HUES6 (cell line): ENCODE measurements at regions not wholly inside any gene's neighbourhood (a gene's known extent, or its start where the extent isn't known, plus 50 kb on each side); places are given as distances from the start of the nearest gene placed in this dataset.

ENCODE experiments used
- H3K27ac ChIP-seq: 2 replicates; pipeline ENCODE4 v1.7.0; 2013; ENCODE audit warnings: low read depth, mild to moderate bottlenecking, low read length, inconsistent platforms
- H3K27me3 ChIP-seq: 2 replicates; pipeline ENCODE4 v1.6.1; 2013; ENCODE audit warnings: low read length; ENCODE audit not compliant: control insufficient read depth, insufficient read depth
- H3K36me3 ChIP-seq: 2 replicates; pipeline ENCODE4 v1.6.1; 2013; ENCODE audit warnings: low read length; ENCODE audit not compliant: control insufficient read depth, insufficient read depth
- H3K4me1 ChIP-seq: 2 replicates; pipeline ENCODE4 v1.6.1; 2013; ENCODE audit warnings: low read length; ENCODE audit not compliant: control insufficient read depth, insufficient read depth
- H3K4me3 ChIP-seq: 2 replicates; pipeline ENCODE4 v1.5.1; 2013; ENCODE audit warnings: low read depth, low read length
- H3K9ac ChIP-seq: one replicate; pipeline ENCODE4 v1.6.1; 2013; ENCODE audit warnings: mild to moderate bottlenecking, low read length
- H3K9me3 ChIP-seq: 2 replicates; pipeline ENCODE4 v1.6.1; 2013; ENCODE audit warnings: low read depth, low read length; ENCODE audit not compliant: control insufficient read depth, insufficient read depth

GRCh38 chr5:61827445-61827975, 478.5 kb upstream of the KIF2A start:
- Histone ChIP-seq H3K4me3 (no peak overlapping the region), H3K9ac (no peak overlapping the region), H3K36me3 (no peaks in the 10 kb centered on the region), H3K27me3 (no peaks in the 10 kb centered on the region), H3K9me3 (no peaks in the 10 kb centered on the region), H3K4me1 (0 out of 2 replicates have a peak, but pooled peaks cover 3% of the 10 kb centered on the region), H3K27ac (no peak overlapping the region)

DNA sequence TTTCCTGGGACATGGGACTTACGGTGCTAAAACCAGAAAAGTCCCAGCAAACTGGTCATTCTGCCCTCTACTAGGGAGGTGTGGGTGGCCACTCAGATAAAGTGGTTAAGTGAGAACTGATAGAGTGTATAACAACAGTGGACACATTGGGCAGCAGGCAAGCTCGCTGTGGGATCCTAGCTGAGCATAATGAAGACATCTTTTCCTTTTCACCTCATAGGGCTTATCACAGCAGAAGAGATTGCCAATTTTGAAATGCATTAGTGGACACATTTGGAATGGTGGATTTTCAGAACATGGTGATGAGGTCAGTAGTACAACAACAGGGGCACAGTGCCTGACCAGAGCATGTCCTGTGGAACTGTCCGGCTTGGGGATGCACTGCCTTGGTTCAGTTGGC, 477.1 kb upstream of the KIF2A start:
- Histone ChIP-seq H3K9ac (no peak overlapping the region), H3K27me3 (no peaks in the 10 kb centered on the region), H3K36me3 (no peaks in the 10 kb centered on the region), H3K4me3 (no peak overlapping the region), H3K4me1 (0 out of 2 replicates have a peak, but pooled peaks cover under 1% of the 10 kb centered on the region), H3K27ac (no peak overlapping the region), H3K9me3 (no peaks in the 10 kb centered on the region)

DNA sequence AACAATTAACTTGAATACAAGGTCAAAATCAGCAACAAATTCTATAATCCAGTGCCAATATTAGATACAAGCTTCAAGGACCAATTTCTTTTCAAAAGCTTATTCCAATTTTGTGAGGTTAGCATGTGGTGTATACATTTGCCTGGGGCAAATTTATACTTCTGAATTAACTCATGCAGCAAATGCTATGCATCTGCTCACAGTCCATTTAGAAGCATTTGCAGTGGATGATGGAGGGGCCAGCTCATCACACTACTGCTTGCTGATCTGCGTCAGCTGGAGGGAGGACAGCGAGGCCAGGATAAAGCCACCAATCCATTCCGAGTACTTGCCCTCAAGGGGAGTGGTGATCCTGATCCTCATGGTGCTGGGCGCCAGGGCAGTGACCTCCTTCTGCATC, 474.3 kb upstream of the KIF2A start:
- Histone ChIP-seq H3K27me3 (no peaks in the 10 kb centered on the region), H3K9ac (no peak overlapping the region), H3K9me3 (no peaks in the 10 kb centered on the region), H3K36me3 (no peaks in the 10 kb centered on the region), H3K4me1 (no peaks in the 10 kb centered on the region), H3K4me3 (no peak overlapping the region), H3K27ac (no peak overlapping the region)

- Histone ChIP-seq H3K27me3 (no peaks in the 10 kb centered on the region), H3K27ac (no peak overlapping the region), H3K4me1 (peaks cover 8% of the 10 kb centered on the region; the same call in 1 of the 2 replicates), H3K4me3 (no peak overlapping the region), H3K9me3 (no peaks in the 10 kb centered on the region), H3K36me3 (no peaks in the 10 kb centered on the region), H3K9ac (no peak overlapping the region)
Observed at GRCh38 chr5:61837788-61838187, 468.2 kb upstream of the KIF2A start.

GRCh38 chr5:61840361-61840760, 465.6 kb upstream of the KIF2A start:
- Histone ChIP-seq H3K27ac (no peak overlapping the region), H3K4me3 (no peak overlapping the region), H3K27me3 (no peaks in the 10 kb centered on the region), H3K36me3 (no peaks in the 10 kb centered on the region), H3K4me1 (peaks cover 8% of the 10 kb centered on the region; the same call in 1 of the 2 replicates), H3K9ac (no peak overlapping the region), H3K9me3 (no peaks in the 10 kb centered on the region)

DNA sequence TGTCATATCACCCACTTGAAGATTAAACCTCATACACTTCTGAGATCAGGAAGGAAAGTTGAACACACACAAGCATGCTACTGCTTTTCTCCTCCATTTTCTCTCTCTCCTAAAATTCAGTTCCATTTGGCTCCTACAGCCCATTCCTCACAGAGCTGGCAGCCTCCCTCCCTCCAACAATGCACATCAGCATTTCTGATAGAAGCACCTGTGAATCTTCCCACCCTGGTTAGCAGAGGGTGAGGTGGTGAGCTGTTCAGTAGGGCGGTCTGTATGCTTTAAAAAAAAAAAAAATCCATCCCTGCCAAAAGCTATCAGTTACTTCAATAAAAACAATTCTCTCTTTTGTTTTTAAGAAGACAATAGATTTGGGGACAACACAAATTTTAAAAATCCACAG, 463.2 kb upstream of the KIF2A start:
- Histone ChIP-seq H3K27me3 (no peaks in the 10 kb centered on the region), H3K27ac (no peak overlapping the region), H3K36me3 (no peaks in the 10 kb centered on the region), H3K4me1 (peaks cover 8% of the 10 kb centered on the region; the same call in 1 of the 2 replicates), H3K9ac (no peak overlapping the region), H3K4me3 (no peak overlapping the region), H3K9me3 (no peaks in the 10 kb centered on the region)

DNA sequence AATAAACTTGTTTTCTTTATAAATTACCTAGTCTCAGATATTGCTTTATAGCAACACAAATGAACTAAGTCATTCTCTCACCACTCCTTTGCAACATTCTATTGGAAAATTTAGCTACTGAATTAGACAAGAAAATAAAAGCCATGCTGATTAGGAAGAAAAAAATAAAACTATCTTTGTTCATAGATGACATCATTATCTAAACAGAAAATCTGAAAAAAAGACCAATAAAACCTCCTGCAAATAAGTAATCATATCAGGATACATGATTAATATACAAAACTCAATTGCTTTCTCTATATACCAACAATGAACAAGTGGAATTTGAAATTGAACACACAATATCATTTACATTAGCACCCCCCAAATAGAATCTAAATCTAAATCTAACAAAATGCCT, 455.3 kb upstream of the KIF2A start:
- Histone ChIP-seq H3K27ac (no peak overlapping the region), H3K4me3 (no peak overlapping the region), H3K36me3 (no peaks in the 10 kb centered on the region), H3K9me3 (no peaks in the 10 kb centered on the region), H3K4me1 (no peaks in the 10 kb centered on the region), H3K9ac (no peak overlapping the region), H3K27me3 (no peaks in the 10 kb centered on the region)

- H3K4me1 ChIP-seq = no peaks in the 10 kb centered on the region
- no peak overlapping the region for H3K9ac ChIP-seq
- H3K27ac ChIP-seq = no peak overlapping the region
- no peaks in the 10 kb centered on the region for H3K9me3 ChIP-seq
- H3K27me3 ChIP-seq = no peaks in the 10 kb centered on the region
- no peak overlapping the region for H3K4me3 ChIP-seq
- no peaks in the 10 kb centered on the region for H3K36me3 ChIP-seq
Observed at GRCh38 chr5:61854531-61854930, 451.5 kb upstream of the KIF2A start.

DNA sequence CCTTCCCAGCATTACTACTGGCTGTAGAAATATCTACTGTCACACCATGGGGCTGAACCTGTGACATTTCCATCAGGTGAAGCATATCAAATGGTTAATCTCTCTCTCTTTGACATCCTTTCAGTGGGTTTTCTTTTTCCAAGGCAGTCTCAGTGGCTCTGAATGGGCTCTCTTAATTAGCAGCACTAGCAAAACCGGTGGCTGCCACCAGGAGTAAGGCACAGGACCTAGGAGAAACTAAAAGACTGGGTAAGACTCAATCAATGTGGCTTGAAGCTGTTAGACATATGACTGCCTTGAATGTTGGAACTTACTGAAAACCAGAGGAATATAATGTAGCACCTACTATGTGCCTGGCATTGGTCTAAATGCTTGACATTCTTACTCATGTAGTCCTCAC, 445.0 kb upstream of the KIF2A start:
- Histone ChIP-seq H3K27ac (no peak overlapping the region), H3K9ac (no peak overlapping the region), H3K4me1 (no peaks in the 10 kb centered on the region), H3K27me3 (no peaks in the 10 kb centered on the region), H3K36me3 (no peaks in the 10 kb centered on the region), H3K4me3 (no peak overlapping the region), H3K9me3 (no peaks in the 10 kb centered on the region)

DNA sequence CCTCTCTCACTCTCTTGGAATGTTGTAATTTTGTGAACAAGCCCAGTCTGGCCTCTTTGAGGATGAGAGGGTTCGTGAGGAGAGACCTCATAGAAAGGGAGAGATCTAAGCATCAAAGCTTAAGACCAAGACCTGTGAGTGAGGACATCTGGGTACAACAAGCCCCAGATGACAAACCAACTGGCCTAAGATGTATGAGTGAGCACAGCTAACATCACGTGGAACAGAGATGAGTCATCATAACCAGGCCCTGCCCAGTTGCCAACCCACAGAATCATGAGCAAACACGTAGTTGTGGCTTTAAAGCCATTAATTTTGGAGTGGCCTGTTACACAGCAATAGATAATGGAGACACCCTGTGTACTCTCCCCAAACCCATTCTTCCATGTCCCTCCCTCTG, 439.1 kb upstream of the KIF2A start:
- Histone ChIP-seq H3K9me3 (peaks cover 18% of the 10 kb centered on the region), H3K27me3 (no peaks in the 10 kb centered on the region), H3K9ac (no peak overlapping the region), H3K27ac (no peak overlapping the region), H3K36me3 (no peaks in the 10 kb centered on the region), H3K4me1 (no peaks in the 10 kb centered on the region), H3K4me3 (no peak overlapping the region)

DNA sequence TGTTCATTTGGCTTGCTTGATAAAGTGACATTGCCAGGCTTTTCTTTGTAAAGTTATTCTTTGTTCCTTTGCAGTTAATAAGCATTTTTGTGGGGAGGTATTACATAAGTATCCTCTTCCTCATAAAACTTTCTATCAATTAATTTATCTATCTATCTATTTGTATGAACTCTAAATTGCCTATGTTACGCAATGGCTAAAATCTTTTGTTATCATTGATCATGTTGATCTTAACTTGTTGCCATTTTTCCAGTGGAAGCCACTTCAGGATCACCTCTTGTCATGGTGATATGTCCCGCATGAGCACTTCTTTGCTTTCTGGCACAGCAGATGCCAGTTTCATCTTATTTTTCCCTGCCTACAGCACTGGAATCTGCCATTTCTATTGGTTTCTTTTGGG, 436.7 kb upstream of the KIF2A start:
- Histone ChIP-seq H3K4me1 (no peaks in the 10 kb centered on the region), H3K36me3 (no peaks in the 10 kb centered on the region), H3K9me3 (peaks cover 34% of the 10 kb centered on the region), H3K4me3 (no peak overlapping the region), H3K9ac (no peak overlapping the region), H3K27me3 (no peaks in the 10 kb centered on the region), H3K27ac (no peak overlapping the region)

DNA sequence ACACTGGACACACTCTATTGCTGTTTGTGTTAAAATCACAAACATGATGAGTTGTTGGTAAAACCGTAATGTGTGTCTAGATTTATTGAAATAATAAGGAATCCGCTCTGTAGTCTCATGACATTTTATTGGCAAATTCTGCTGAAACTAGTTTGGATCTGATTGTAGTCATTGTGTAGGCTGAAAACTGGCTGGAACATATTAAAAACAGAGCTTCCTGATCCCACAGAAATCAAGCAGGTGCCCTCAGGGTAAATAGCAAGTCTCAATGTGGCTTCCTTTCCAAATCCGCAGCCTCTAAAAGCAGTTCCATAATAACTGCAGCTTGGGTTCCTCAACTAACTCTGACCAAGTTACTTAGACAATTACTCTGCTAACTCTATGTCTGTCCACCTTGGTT, 427.5 kb upstream of the KIF2A start:
- H3K27me3 ChIP-seq = no peaks in the 10 kb centered on the region
- H3K27ac ChIP-seq = no peak overlapping the region
- H3K4me1 ChIP-seq = no peaks in the 10 kb centered on the region
- H3K9me3 ChIP-seq = peaks cover 5% of the 10 kb centered on the region
- H3K36me3 ChIP-seq = no peaks in the 10 kb centered on the region
- no peak overlapping the region for H3K4me3 ChIP-seq
- H3K9ac ChIP-seq = no peak overlapping the region
